C4-2B (cell line): ENCODE measurements at regions not wholly inside any gene's neighbourhood (a gene's known extent, or its start where the extent isn't known, plus 50 kb on each side); places are given as distances from the start of the nearest gene placed in this dataset.

Experiments used
- ZFX ChIP-seq: fragments of 450-650 bp; IDR thresholded peaks from 2 replicates; pipeline ENCODE4 v1.6.1; 2017
- TF ChIP-seq, protein P1 (sequence below): fragments of 450-650 bp; conservative IDR thresholded peaks from 2 replicates; pipeline ENCODE4 v1.5.1; 2017; ENCODE audit warnings: mild to moderate bottlenecking

DNA sequence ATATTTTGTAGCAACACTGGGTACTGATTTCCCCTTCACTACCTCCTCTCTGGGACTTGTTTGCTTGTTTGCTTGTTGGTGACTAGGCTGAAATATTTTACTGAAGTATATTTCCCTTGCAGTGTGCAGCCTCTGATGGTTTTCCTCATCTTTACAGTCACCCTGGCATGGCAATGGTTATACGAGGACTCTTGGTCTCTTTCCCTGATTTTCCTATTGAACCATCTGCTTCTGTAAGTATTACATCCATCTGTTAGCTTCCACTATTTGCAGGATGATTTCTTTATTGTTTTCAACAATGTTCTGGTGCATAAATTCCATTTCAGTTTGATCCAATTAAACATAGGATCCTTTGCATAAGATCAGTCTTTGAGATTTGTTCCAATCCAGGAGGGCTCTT, 465.1 kb downstream of the MEI4 start:
- TF ChIP-seq, protein P1, sequence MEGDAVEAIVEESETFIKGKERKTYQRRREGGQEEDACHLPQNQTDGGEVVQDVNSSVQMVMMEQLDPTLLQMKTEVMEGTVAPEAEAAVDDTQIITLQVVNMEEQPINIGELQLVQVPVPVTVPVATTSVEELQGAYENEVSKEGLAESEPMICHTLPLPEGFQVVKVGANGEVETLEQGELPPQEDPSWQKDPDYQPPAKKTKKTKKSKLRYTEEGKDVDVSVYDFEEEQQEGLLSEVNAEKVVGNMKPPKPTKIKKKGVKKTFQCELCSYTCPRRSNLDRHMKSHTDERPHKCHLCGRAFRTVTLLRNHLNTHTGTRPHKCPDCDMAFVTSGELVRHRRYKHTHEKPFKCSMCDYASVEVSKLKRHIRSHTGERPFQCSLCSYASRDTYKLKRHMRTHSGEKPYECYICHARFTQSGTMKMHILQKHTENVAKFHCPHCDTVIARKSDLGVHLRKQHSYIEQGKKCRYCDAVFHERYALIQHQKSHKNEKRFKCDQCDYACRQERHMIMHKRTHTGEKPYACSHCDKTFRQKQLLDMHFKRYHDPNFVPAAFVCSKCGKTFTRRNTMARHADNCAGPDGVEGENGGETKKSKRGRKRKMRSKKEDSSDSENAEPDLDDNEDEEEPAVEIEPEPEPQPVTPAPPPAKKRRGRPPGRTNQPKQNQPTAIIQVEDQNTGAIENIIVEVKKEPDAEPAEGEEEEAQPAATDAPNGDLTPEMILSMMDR, result no peak
- no peak for TF ChIP-seq ZFX
